Adrenal gland (tissue), 9 donors: ENCODE measurements at regions not wholly inside any gene's neighbourhood (a gene's known extent, or its start where the extent isn't known, plus 50 kb on each side); places are given as distances from the start of the nearest gene placed in this dataset.

Experiments
- DNase-seq, 7 donors: peaks; one replicate each; pipeline ENCODE4 v3.0.0-alpha.2; 2019 to 2020
- H3K27ac ChIP-seq, 5 donors: fragments of 200-600 bp; sonication (generic) in 4 of 5; 1 replicate in 3 of 5; 2 replicates in 2 of 5; pipeline versions ENCODE4 v1.5.1 to v1.8.0; 2016 to 2020; ENCODE audit warnings: mild to moderate bottlenecking in 1 of 5
- H3K27me3 ChIP-seq: fragments of 200-600 bp; 2 replicates; pipeline ENCODE4 v1.8.0; 2021
- H3K36me3 ChIP-seq, 2 donors: fragments of 200-600 bp; replicated peaks in 1 of 2; 1 replicate in 1 of 2; 2 replicates in 1 of 2; pipeline versions ENCODE4 v1.5.1 to v1.8.0; 2018 to 2022
- H3K4me1 ChIP-seq, 2 donors: fragments of 200-600 bp; replicated peaks in 1 of 2; 1 replicate in 1 of 2; 2 replicates in 1 of 2; pipeline versions ENCODE4 v1.5.1 to v1.8.0; 2018 to 2021
- H3K4me3 ChIP-seq, 4 donors: fragments of 200-600 bp; sonication (generic) in 3 of 4; one replicate each; pipeline ENCODE4 v1.5.1; 2016 to 2018
- H3K9me3 ChIP-seq, 3 donors: fragments of 200-600 bp; sonication (generic) in 1 of 3; replicated peaks in 1 of 3; 1 replicate in 2 of 3; 2 replicates in 1 of 3; pipeline versions ENCODE4 v1.5.1 to v1.8.0; 2016 to 2021
- CTCF ChIP-seq, 6 experiments: fragments of 450-650 bp in 4 of 6; fragments of 200-600 bp in 2 of 6; sonication (generic) in 1 of 6; IDR thresholded peaks; 1 replicate in 5 of 6; 2 replicates in 1 of 6; pipeline versions ENCODE4 v1.5.1 to v1.8.0; 2016 to 2021; ENCODE audit warnings: antibody characterized with exemption in 6 of 6, mild to moderate bottlenecking in 2 of 6, moderate library complexity in 1 of 6
- POLR2A ChIP-seq, 2 donors: fragments of 450-650 bp; IDR thresholded peaks; one replicate each; pipeline ENCODE4 v1.6.1; 2017; ENCODE audit warnings: antibody characterized with exemption in 2 of 2, mild to moderate bottlenecking in 2 of 2, moderate library complexity in 1 of 2
- WGBS, 4 donors: extraction: QIAGEN DNeasy Blood & Tissue Kit in 2 of 4; methylation state at CpG; one replicate each; pipeline versions ENCODE4 v1.1.5 to v1.1.7; 2013 to 2017; 5-methylcytosine and 5-hydroxymethylcytosine counted together
- intact Hi-C, 2 donors: fragments of 100-400 bp; cut with DNase I; formaldehyde crosslinking; loops; one replicate each; pipeline versions ENCODE4 v1.14.1 to v1.15.0; 2022 to 2023
- donor health status: healthy with polysubstance abuse.
- donor health status: Bipolar disorder and iron deficiency.
- donor health status: DM: yes; HTN: yes; CAD: no.
- donor health status: DM: no; HTN: no; CAD: no.
- donor health status: DM: no; HTN: no; CAD: no.

- Histone ChIP-seq H3K4me3 (no peak overlapping the region), H3K9me3 (no peaks in the 10 kb centered on the region), H3K4me1 (no peaks in the 10 kb centered on the region), H3K36me3 (no peaks in the 10 kb centered on the region), H3K27ac (no peak overlapping the region), H3K27me3 (no peaks in the 10 kb centered on the region)
- intact Hi-C loops, result no loop called here
- TF ChIP-seq CTCF (IDR thresholded peaks at IDR 0.05) (no peak), POLR2A (IDR thresholded peaks at IDR 0.05) (no peak)
- WGBS, 4 donors, result 84 to 100% (median 93%) methylated on average over 1 of the region's 1 CpG
- no peak for DNase-seq
Observed at GRCh38 chr6:87919001-87919400, 128.6 kb upstream of the SPACA1 start.

- WGBS, 4 donors, result 80 to 88% (median 81%) methylated on average over 5 of the region's 5 CpGs
- TF ChIP-seq POLR2A (IDR thresholded peaks at IDR 0.05) (no peak), CTCF (IDR thresholded peaks at IDR 0.05) (no peak)
- DNase-seq, result no peak
- Histone ChIP-seq H3K4me3 (no peak overlapping the region), H3K27ac (no peak overlapping the region), H3K27me3 (no peaks in the 10 kb centered on the region), H3K4me1 (no peaks in the 10 kb centered on the region), H3K9me3 (no peaks in the 10 kb centered on the region), H3K36me3 (no peaks in the 10 kb centered on the region)
- intact Hi-C loops, result no loop called here
Observed at GRCh38 chr6:87918461-87918941, 129.1 kb upstream of the SPACA1 start.

- Histone ChIP-seq H3K27me3 (no peaks in the 10 kb centered on the region), H3K4me1 (no peaks in the 10 kb centered on the region), H3K27ac (no peak overlapping the region), H3K4me3 (no peak overlapping the region), H3K36me3 (no peaks in the 10 kb centered on the region), H3K9me3 (no peaks in the 10 kb centered on the region)
- no peak for DNase-seq
- no peak for TF ChIP-seq POLR2A (IDR thresholded peaks at IDR 0.05)
- TF ChIP-seq CTCF (IDR thresholded peaks at IDR 0.05), result no peak
- intact Hi-C loops, result no loop called here
- 75 to 91% (median 81%) methylated on average over 1 of the region's 1 CpG for WGBS, 4 donors
Observed at GRCh38 chr6:87917886-87918285, 129.8 kb upstream of the SPACA1 start.

GRCh38 chr6:87916446-87916845 is 131.2 kb upstream of the SPACA1 start:
- intact Hi-C loops, result no loop called here
- no peaks in the 10 kb centered on the region for H3K36me3 ChIP-seq
- 89 to 100% (median 94%) methylated on average over 1 of the region's 1 CpG for WGBS, 4 donors

More at GRCh38 chr6:87916446-87916845, 131.2 kb upstream of the SPACA1 start:
- TF ChIP-seq CTCF (IDR thresholded peaks at IDR 0.05), result no peak
- TF ChIP-seq POLR2A (IDR thresholded peaks at IDR 0.05), result no peak
- H3K27me3 ChIP-seq, result no peaks in the 10 kb centered on the region
- H3K9me3 ChIP-seq, result no peaks in the 10 kb centered on the region
- DNase-seq, result no peak
- H3K4me3 ChIP-seq, result no peak overlapping the region
- no peak overlapping the region for H3K27ac ChIP-seq
- no peaks in the 10 kb centered on the region for H3K4me1 ChIP-seq
